ENCODE measurements at regions not wholly inside any gene's neighbourhood (a gene's known extent, or its start where the extent isn't known, plus 50 kb on each side); places are given as distances from the start of the nearest gene placed in this dataset.

GRCh38 chr2:217105733-217106649 lies 246.1 kb upstream of the TNP1 start:
- no peak for TF ChIP-seq CTCF (IDR thresholded peaks at IDR 0.05; ENCODE audit: poor library complexity)
- TF ChIP-seq EZH2phosphoT487 (IDR thresholded peaks at IDR 0.05; ENCODE audit: low read depth, severe bottlenecking, unreplicated experiment), result no peak
- TF ChIP-seq EZH2 (IDR thresholded peaks at IDR 0.05; ENCODE audit: borderline replicate concordance), result no peak
